K562 (cell line): ENCODE measurements at regions not wholly inside any gene's neighbourhood (a gene's known extent, or its start where the extent isn't known, plus 50 kb on each side); places are given as distances from the start of the nearest gene placed in this dataset.

Experiments used
- ATAC-seq: fragments of 200-7000 bp; cut with Tn5 transposase; 3 replicates; pipeline ENCODE4 v1.9.1; 2020; ENCODE audit warnings: moderate library complexity
- BruUV-seq: library from RNA; stranded (reverse); fragments of 400-500 nt; replicated peaks from 2 replicates; lab custom pipeline; 2021; lab: Mats Ljungman, UMichigan
- CTCF ChIA-PET: fragments of 300-600 bp; formaldehyde crosslinking; extraction: SDS; loops from one replicate; lab custom pipeline; 2021; ENCODE audit warnings: low intra/inter-chr PET ratio; lab: Yijun Ruan, JAX
- POLR2A ChIA-PET: fragments of 300-600, 350-650 bp; sonication (Branson Sonifier 250); formaldehyde crosslinking; extraction: SDS; loops from one replicate; lab custom pipeline; 2021; ENCODE audit warnings: antibody characterized with exemption, inconsistent platforms; lab: Yijun Ruan, JAX
- DNase-seq, 4 experiments: peaks; one replicate each; pipeline versions ENCODE4 v3.0.0 to v3.0.0-alpha.2; 2011 to 2018; ENCODE audit warnings: low spot score in 3 of 4, mixed read lengths in 3 of 4; ENCODE audit errors: extremely low read depth in 1 of 4
- FAIRE-seq: peaks from 2 replicates; lab custom pipeline; 2011; peaks lifted over from hg19 to GRCh38; lab: Jason Lieb, UNC
- H2AFZ ChIP-seq: 2 replicates; pipeline ENCODE4 v1.6.0; 2011; ENCODE audit warnings: low read depth, low read length, control low read depth, inconsistent platforms
- H3K27ac ChIP-seq: fragments of 200-600 bp; 3 replicates; pipeline ENCODE4 v1.8.0; 2011; ENCODE audit warnings: low read depth, mild to moderate bottlenecking, control low read depth, inconsistent platforms, low read length, moderate library complexity, mixed read lengths; ENCODE audit errors: extremely low read depth
- H3K27me3 ChIP-seq, 2 experiments: fragments of 300-600 bp in 1 of 2; 2 replicates in 1 of 2; 3 replicates in 1 of 2; pipeline versions ENCODE4 v1.6.0 to v1.8.0; 2011; ENCODE audit warnings: inconsistent platforms in 2 of 2, low read length in 2 of 2, mild to moderate bottlenecking in 1 of 2, mixed read lengths in 1 of 2, moderate library complexity in 1 of 2; ENCODE audit not compliant: control insufficient read depth in 2 of 2, insufficient read depth in 2 of 2
- H3K36me3 ChIP-seq: fragments of 300-600 bp; 3 replicates; pipeline ENCODE4 v1.8.0; 2011; ENCODE audit warnings: mild to moderate bottlenecking, low read length, inconsistent platforms; ENCODE audit not compliant: control insufficient read depth, insufficient read depth
- H3K4me1 ChIP-seq, 2 experiments: fragments of 200-600 bp in 1 of 2; replicated peaks in 1 of 2; 2 replicates in 1 of 2; 3 replicates in 1 of 2; pipeline versions ENCODE4 v1.5.1 to v1.8.0; 2011; ENCODE audit warnings: inconsistent platforms in 2 of 2, low read length in 2 of 2, mild to moderate bottlenecking in 1 of 2, mixed read lengths in 1 of 2, moderate library complexity in 1 of 2; ENCODE audit not compliant: control insufficient read depth in 2 of 2, insufficient read depth in 2 of 2
- H3K4me2 ChIP-seq: 2 replicates; pipeline ENCODE4 v1.6.1; 2011; ENCODE audit warnings: low read length, control low read depth, inconsistent platforms, mixed read lengths; ENCODE audit not compliant: insufficient read depth
- H3K4me3 ChIP-seq: fragments of 200-600 bp; sonication (generic), shearing (Covaris generic); 2 replicates; pipeline ENCODE4 v1.5.1; 2016; ENCODE audit warnings: control low read depth, inconsistent platforms
- H3K79me2 ChIP-seq: fragments of 200-600 bp; 3 replicates; pipeline ENCODE4 v1.8.0; 2011; ENCODE audit warnings: low read length, inconsistent platforms; ENCODE audit not compliant: control insufficient read depth, insufficient read depth
- H3K9ac ChIP-seq, 2 experiments: 2 replicates each; pipeline versions ENCODE4 v1.6.0 to v1.6.1; 2011; ENCODE audit warnings: low read depth in 2 of 2, low read length in 2 of 2, control low read depth in 1 of 2, inconsistent platforms in 1 of 2, mild to moderate bottlenecking in 1 of 2, mixed read lengths in 1 of 2; ENCODE audit not compliant: insufficient read depth in 1 of 2
- H3K9me1 ChIP-seq: one replicate; pipeline ENCODE4 v1.6.0; 2011; ENCODE audit warnings: inconsistent platforms, mild to moderate bottlenecking, low read length, moderate library complexity; ENCODE audit not compliant: control insufficient read depth, insufficient read depth
- H3K9me3 ChIP-seq: replicated peaks from 2 replicates; pipeline ENCODE4 v1.5.1; 2011; ENCODE audit warnings: low read depth, low read length, inconsistent platforms; ENCODE audit not compliant: control insufficient read depth, insufficient read depth
- H4K20me1 ChIP-seq: replicated peaks from 2 replicates; pipeline ENCODE4 v1.6.1; 2011; ENCODE audit warnings: low read length, inconsistent platforms, mixed read lengths; ENCODE audit not compliant: control insufficient read depth, insufficient read depth
- ESRRA ChIP-seq: fragments of 450-650 bp; IDR thresholded peaks from 2 replicates; pipeline ENCODE4 v1.6.1; 2014; ENCODE audit warnings: low read depth, mild to moderate bottlenecking, moderate library complexity, borderline replicate concordance
- MXI1 ChIP-seq: IDR thresholded peaks from 2 replicates; pipeline ENCODE4 v1.6.1; 2011; ENCODE audit warnings: low read depth, mild to moderate bottlenecking, improper control_type of control experiment, low read length
- MYBL2 ChIP-seq, 2 experiments: fragments of 450-650 bp in 1 of 2; sonication (generic) in 1 of 2; formaldehyde crosslinking in 1 of 2; IDR thresholded peaks; 2 replicates each; pipeline versions ENCODE4 v1.6.1 to v1.8.1; 2017 to 2022; ENCODE audit warnings: borderline replicate concordance in 1 of 2, inconsistent platforms in 1 of 2, low read depth in 1 of 2, mild to moderate bottlenecking in 1 of 2, missing genetic modification reagents in 1 of 2, moderate library complexity in 1 of 2
- SAFB ChIP-seq: fragments of 200-400 bp; formaldehyde crosslinking; IDR thresholded peaks from 2 replicates; pipeline ENCODE4 v1.6.1; 2017; ENCODE audit warnings: low read depth, low read length, borderline replicate concordance
- ZC3H11A ChIP-seq: IDR thresholded peaks from 2 replicates; pipeline ENCODE4 v1.6.1; 2012; ENCODE audit warnings: low read depth, low read length, improper control_type of control experiment
- WGBS: fragments of 100-300 bp; shearing (Covaris generic); methylation state at CpG from one replicate; pipeline ENCODE4 v1.1.6; 2016; ENCODE audit warnings: low coverage, mixed read lengths; ENCODE audit not compliant: insufficient coverage; ENCODE audit errors: missing lambda C conversion rate; 5-methylcytosine and 5-hydroxymethylcytosine counted together
- in situ Hi-C: fragments of 300-500 bp; cut with MboI; formaldehyde crosslinking; loops from 4 replicates; pipeline ENCODE4 v1.15.0; 2018; ENCODE audit warnings: inconsistent platforms, mixed read lengths
- intact Hi-C: fragments of 100-400 bp; cut with micrococcal nuclease; formaldehyde crosslinking; loops from 2 replicates; pipeline ENCODE4 v1.14.2; 2022

- H3K9me1 ChIP-seq: no peaks in the 10 kb centered on the region
- H2AFZ ChIP-seq: no peak overlapping the region
- H3K9ac ChIP-seq: no peak overlapping the region
- no peak overlapping the region for H3K4me2 ChIP-seq
- H3K27ac ChIP-seq: no peak overlapping the region
- POLR2A ChIA-PET: no interaction called here
- ATAC-seq: no peak
- in situ Hi-C loops (no loop called here), intact Hi-C loops (no loop called here)
- no peak for FAIRE-seq
- no peaks in the 10 kb centered on the region for H4K20me1 ChIP-seq
- H3K27me3 ChIP-seq: no peaks in the 10 kb centered on the region
- no peaks in the 10 kb centered on the region for H3K79me2 ChIP-seq
- no peaks in the 10 kb centered on the region for H3K36me3 ChIP-seq
- no peaks in the 10 kb centered on the region for H3K9me3 ChIP-seq
- CTCF ChIA-PET: no interaction called here
- BruUV-seq: no TSS peak
- 71% methylated on average over 6 of the region's 7 CpGs for WGBS
- TF ChIP-seq SAFB: no peak
- TF ChIP-seq ZC3H11A: no peak
- TF ChIP-seq MYBL2 (IDR thresholded peaks at IDR 0.05; ENCODE audit: low read depth): no peak
- TF ChIP-seq MYBL2 (CRISPR knock-in tag; IDR thresholded peaks at IDR 0.05; ENCODE audit: borderline replicate concordance): no peak
- no peak for TF ChIP-seq MXI1
- TF ChIP-seq ESRRA: no peak
- H3K4me1 ChIP-seq: no peaks in the 10 kb centered on the region
- H3K4me3 ChIP-seq: no peak overlapping the region
- no peak for DNase-seq
Measured at GRCh38 chr2:223697892-223698645, 95.9 kb upstream of the SCG2 start.
